ENCODE measurements at regions not wholly inside any gene's neighbourhood (a gene's known extent, or its start where the extent isn't known, plus 50 kb on each side); places are given as distances from the start of the nearest gene placed in this dataset.

- no peak for TF ChIP-seq CTCF (IDR thresholded peaks at IDR 0.05)
- H3K27me3 Mint-ChIP-seq (ENCODE audit: unreplicated experiment), result peaks cover 2% of the 10 kb centered on the region
- no peak overlapping the region for H3K27ac Mint-ChIP-seq (ENCODE audit: unreplicated experiment)
- H3K9me3 Mint-ChIP-seq (ENCODE audit: unreplicated experiment), result no peaks in the 10 kb centered on the region
- H3K36me3 Mint-ChIP-seq (ENCODE audit: unreplicated experiment), result no peaks in the 10 kb centered on the region
- no peak overlapping the region for H3K4me3 Mint-ChIP-seq (ENCODE audit: unreplicated experiment)
- H3K4me1 Mint-ChIP-seq (ENCODE audit: unreplicated experiment), result no peaks in the 10 kb centered on the region
- no peak for DNase-seq (ENCODE audit: extremely low spot score, unreplicated experiment)
Observed at GRCh38 chr1:213931836-213932235, 55.9 kb upstream of the PROX1 start.

- TF ChIP-seq CTCF (IDR thresholded peaks at IDR 0.05), result no peak
- H3K36me3 Mint-ChIP-seq (ENCODE audit: unreplicated experiment), result no peaks in the 10 kb centered on the region
- H3K27me3 Mint-ChIP-seq (ENCODE audit: unreplicated experiment), result peaks cover 2% of the 10 kb centered on the region
- no peak overlapping the region for H3K27ac Mint-ChIP-seq (ENCODE audit: unreplicated experiment)
- H3K4me1 Mint-ChIP-seq (ENCODE audit: unreplicated experiment), result no peaks in the 10 kb centered on the region
- H3K4me3 Mint-ChIP-seq (ENCODE audit: unreplicated experiment), result no peak overlapping the region
- H3K9me3 Mint-ChIP-seq (ENCODE audit: unreplicated experiment), result no peaks in the 10 kb centered on the region
- no peak for DNase-seq (ENCODE audit: extremely low spot score, unreplicated experiment)
Observed at GRCh38 chr1:213933336-213933735, 54.4 kb upstream of the PROX1 start.

- H3K9me3 Mint-ChIP-seq (ENCODE audit: unreplicated experiment), result no peaks in the 10 kb centered on the region
- no peak for DNase-seq (ENCODE audit: extremely low spot score, unreplicated experiment)
- no peaks in the 10 kb centered on the region for H3K4me1 Mint-ChIP-seq (ENCODE audit: unreplicated experiment)
- peaks cover 2% of the 10 kb centered on the region for H3K27me3 Mint-ChIP-seq (ENCODE audit: unreplicated experiment)
- H3K36me3 Mint-ChIP-seq (ENCODE audit: unreplicated experiment), result no peaks in the 10 kb centered on the region
- H3K4me3 Mint-ChIP-seq (ENCODE audit: unreplicated experiment), result no peak overlapping the region
- H3K27ac Mint-ChIP-seq (ENCODE audit: unreplicated experiment), result no peak overlapping the region
- TF ChIP-seq CTCF (IDR thresholded peaks at IDR 0.05), result no peak
Observed at GRCh38 chr1:213934649-213935048, 53.1 kb upstream of the PROX1 start.

DNA sequence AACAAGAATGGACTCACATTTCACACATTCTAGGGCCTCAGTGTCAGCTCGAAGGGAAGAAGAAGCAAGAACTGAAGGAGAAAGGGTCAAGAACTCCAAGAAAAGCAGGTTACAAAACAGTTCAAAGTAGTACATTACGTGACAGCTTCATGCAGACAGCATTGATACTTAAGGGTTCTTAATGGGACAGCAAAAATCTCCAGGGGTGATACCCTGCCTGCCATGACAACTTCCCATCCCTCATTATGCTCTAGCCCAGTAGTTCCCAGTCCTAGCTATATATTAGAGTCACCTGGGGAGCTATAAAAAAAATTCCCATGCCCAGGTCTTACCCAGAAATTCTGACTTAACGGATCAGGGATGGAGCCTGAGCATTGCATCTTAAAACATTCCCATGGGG, 51.2 kb upstream of the PROX1 start:
- no peaks in the 10 kb centered on the region for H3K9me3 Mint-ChIP-seq (ENCODE audit: unreplicated experiment)

More for the DNA sequence above, 51.2 kb upstream of the PROX1 start:
- DNase-seq (ENCODE audit: extremely low spot score, unreplicated experiment), result no peak
- H3K36me3 Mint-ChIP-seq (ENCODE audit: unreplicated experiment), result no peaks in the 10 kb centered on the region
- H3K4me3 Mint-ChIP-seq (ENCODE audit: unreplicated experiment), result no peak overlapping the region
- no peak overlapping the region for H3K27ac Mint-ChIP-seq (ENCODE audit: unreplicated experiment)
- TF ChIP-seq CTCF (IDR thresholded peaks at IDR 0.05), result no peak
- H3K27me3 Mint-ChIP-seq (ENCODE audit: unreplicated experiment), result peaks cover 2% of the 10 kb centered on the region
- H3K4me1 Mint-ChIP-seq (ENCODE audit: unreplicated experiment), result no peaks in the 10 kb centered on the region

Data from osteocyte (in vitro differentiated cells).